Endothelial cell of umbilical vein (primary cell): ENCODE measurements at regions not wholly inside any gene's neighbourhood (a gene's known extent, or its start where the extent isn't known, plus 50 kb on each side); places are given as distances from the start of the nearest gene placed in this dataset.

Experiments used
- BruUV-seq: library from RNA; stranded (reverse); fragments of 400-500 nt; replicated peaks from 2 replicates; lab custom pipeline; 2021; lab: Mats Ljungman, UMichigan
- CTCF ChIA-PET: fragments of 300-600, 350-600 bp; sonication (Branson Sonifier 250); formaldehyde crosslinking; loops from one replicate; lab custom pipeline; 2021; ENCODE audit warnings: antibody characterized with exemption, inconsistent platforms; lab: Charles Lee
- POLR2A ChIA-PET: fragments of 300-600, 350-600 bp; sonication (Branson Sonifier 250); formaldehyde crosslinking; loops from one replicate; lab custom pipeline; 2021; ENCODE audit warnings: antibody characterized with exemption, inconsistent platforms; lab: Charles Lee
- DNase-seq: peaks from one replicate; pipeline ENCODE4 v3.0.0-alpha.2; 2011; ENCODE audit warnings: low read depth, low spot score
- FAIRE-seq: peaks from 2 replicates; lab custom pipeline; 2011; peaks lifted over from hg19 to GRCh38; lab: Jason Lieb, UNC
- H2AFZ ChIP-seq: 2 replicates; pipeline ENCODE4 v1.6.0; 2012; ENCODE audit warnings: low read depth, low read length, control low read depth, inconsistent platforms
- H3K27ac ChIP-seq: 2 replicates; pipeline ENCODE4 v1.5.1; 2011; ENCODE audit warnings: low read depth, mild to moderate bottlenecking, control low read depth, low read length, moderate library complexity; ENCODE audit not compliant: insufficient read depth
- H3K27me3 ChIP-seq, 2 experiments: 2 replicates each; pipeline versions ENCODE4 v1.6.0 to v1.6.1; 2011; ENCODE audit warnings: low read length in 2 of 2, mixed read lengths in 1 of 2; ENCODE audit not compliant: control insufficient read depth in 2 of 2, insufficient read depth in 2 of 2
- H3K36me3 ChIP-seq, 2 experiments: 2 replicates in 1 of 2; 3 replicates in 1 of 2; pipeline ENCODE4 v1.5.1; 2011; ENCODE audit warnings: low read length in 2 of 2, mild to moderate bottlenecking in 1 of 2, moderate library complexity in 1 of 2; ENCODE audit not compliant: control insufficient read depth in 2 of 2, insufficient read depth in 2 of 2; ENCODE audit errors: extremely low read depth in 1 of 2
- H3K4me1 ChIP-seq: 3 replicates; pipeline ENCODE4 v1.5.1; 2011; ENCODE audit warnings: mild to moderate bottlenecking, low read length; ENCODE audit not compliant: control insufficient read depth, insufficient read depth; ENCODE audit errors: extremely low read depth
- H3K4me2 ChIP-seq: 2 replicates; pipeline ENCODE4 v1.6.1; 2011; ENCODE audit warnings: low read length, control low read depth, mixed read lengths; ENCODE audit not compliant: insufficient read depth
- H3K4me3 ChIP-seq, 3 experiments: fragments of 200-600 bp in 1 of 3; sonication (generic), shearing (Covaris generic) in 1 of 3; replicated peaks in 1 of 3; 2 replicates each; pipeline ENCODE4 v1.5.1; 2011 to 2016; ENCODE audit warnings: control low read depth in 3 of 3, low read length in 3 of 3, mild to moderate bottlenecking in 2 of 3, inconsistent platforms in 1 of 3, low read depth in 1 of 3, moderate library complexity in 1 of 3; ENCODE audit not compliant: insufficient read depth in 1 of 3
- H3K79me2 ChIP-seq: 2 replicates; pipeline ENCODE4 v1.6.0; 2012; ENCODE audit warnings: low read length, inconsistent platforms; ENCODE audit not compliant: control insufficient read depth, insufficient read depth
- H3K9ac ChIP-seq: replicated peaks from 2 replicates; pipeline ENCODE3; 2011; ENCODE audit warnings: low read length, control low read depth; ENCODE audit not compliant: insufficient read depth; ENCODE audit errors: extremely low read depth
- H3K9me1 ChIP-seq: replicated peaks from 3 replicates; pipeline ENCODE4 v1.6.0; 2011; ENCODE audit warnings: mild to moderate bottlenecking, low read length; ENCODE audit not compliant: control insufficient read depth, insufficient read depth; ENCODE audit errors: extremely low read depth
- H3K9me3 ChIP-seq: replicated peaks from 2 replicates; pipeline ENCODE4 v1.5.1; 2012; ENCODE audit warnings: low read length, inconsistent platforms; ENCODE audit not compliant: control insufficient read depth, insufficient read depth
- H4K20me1 ChIP-seq: replicated peaks from 2 replicates; pipeline ENCODE3; 2011; ENCODE audit warnings: mild to moderate bottlenecking, low read length; ENCODE audit not compliant: control insufficient read depth, insufficient read depth; ENCODE audit errors: extremely low read depth
- EZH2 ChIP-seq: IDR thresholded peaks from 2 replicates; pipeline ENCODE4 v1.6.1; 2012; ENCODE audit warnings: borderline replicate concordance, low read depth, mild to moderate bottlenecking, moderate library complexity, low read length, inconsistent platforms; ENCODE audit not compliant: severe bottlenecking
- FOS ChIP-seq: IDR thresholded peaks from 2 replicates; pipeline ENCODE4 v1.6.1; 2011; ENCODE audit warnings: mild to moderate bottlenecking, low read length, moderate library complexity, borderline replicate concordance; ENCODE audit not compliant: insufficient read depth
- GATA2 ChIP-seq: IDR thresholded peaks from 2 replicates; pipeline ENCODE4 v1.7.0; 2011; ENCODE audit warnings: low read depth, mild to moderate bottlenecking, moderate library complexity, mixed read lengths, low read length; ENCODE audit not compliant: insufficient read length, insufficient read depth
- JUN ChIP-seq: IDR thresholded peaks from 2 replicates; pipeline ENCODE4 v1.6.1; 2011; ENCODE audit warnings: borderline replicate concordance, low read depth; ENCODE audit not compliant: insufficient read length, insufficient read depth
- MYC ChIP-seq: IDR thresholded peaks from one replicate; pipeline ENCODE4 v1.6.1; 2011; ENCODE audit warnings: mild to moderate bottlenecking, low read depth, low read length
- POLR2A ChIP-seq: IDR thresholded peaks from 2 replicates; pipeline ENCODE4 v1.6.1; 2012; ENCODE audit warnings: low read depth, mild to moderate bottlenecking, control low read depth, low read length
- POLR2AphosphoS5 ChIP-seq: IDR thresholded peaks from 2 replicates; pipeline ENCODE4 v1.6.1; 2012; ENCODE audit warnings: low read depth, mild to moderate bottlenecking, control low read depth, low read length, moderate library complexity; ENCODE audit not compliant: insufficient read depth
- dilution Hi-C: fragments of 300-500 bp; cut with MboI; formaldehyde crosslinking; loops from one replicate; pipeline ENCODE4 v1.15.0; 2019; ENCODE audit warnings: low sequenced_read_pairs; ENCODE audit not compliant: extremely low pct_ligation_motif_present
- intact Hi-C: fragments of 100-400 bp; cut with micrococcal nuclease; formaldehyde crosslinking; loops from one replicate; pipeline ENCODE4 v1.10.0; 2022
- TF ChIP-seq, protein P1 (sequence below), 2 donors: IDR thresholded peaks; 1 replicate in 1 of 2; 2 replicates in 1 of 2; pipeline ENCODE4 v1.5.1; 2011; ENCODE audit warnings: low read length in 2 of 2, mild to moderate bottlenecking in 2 of 2, moderate library complexity in 2 of 2, control low read depth in 1 of 2, inconsistent platforms in 1 of 2, low read depth in 1 of 2; ENCODE audit not compliant: insufficient read depth in 1 of 2; ENCODE audit errors: extremely low read depth in 1 of 2
- TF ChIP-seq, protein P2 (sequence below): IDR thresholded peaks from 2 replicates; pipeline ENCODE4 v1.6.1; 2011; ENCODE audit not compliant: insufficient read depth, insufficient read length

DNA sequence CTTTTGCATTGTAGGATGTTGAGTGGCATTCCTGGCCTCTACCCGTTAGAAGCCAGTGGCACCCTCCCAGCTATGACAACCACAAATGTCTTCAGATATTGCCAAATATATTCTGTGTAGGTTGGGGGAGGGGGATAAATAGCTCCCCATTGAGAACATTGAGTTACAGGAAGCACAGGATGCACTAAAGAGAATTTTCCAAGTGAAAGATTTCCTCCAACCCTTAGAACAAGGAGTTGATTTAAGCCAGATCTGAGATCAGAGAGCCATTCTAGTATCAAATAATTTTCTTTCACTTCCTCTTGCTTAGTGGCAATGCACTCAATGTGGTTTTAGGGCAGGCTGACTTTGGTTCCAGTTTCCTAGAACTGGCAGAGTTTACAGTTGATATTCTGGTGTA lies 436.6 kb downstream of the C4orf33 start:
- TF ChIP-seq MYC, result no peak
- TF ChIP-seq POLR2A, result no peak
- no peak for TF ChIP-seq EZH2
- TF ChIP-seq, protein P1, sequence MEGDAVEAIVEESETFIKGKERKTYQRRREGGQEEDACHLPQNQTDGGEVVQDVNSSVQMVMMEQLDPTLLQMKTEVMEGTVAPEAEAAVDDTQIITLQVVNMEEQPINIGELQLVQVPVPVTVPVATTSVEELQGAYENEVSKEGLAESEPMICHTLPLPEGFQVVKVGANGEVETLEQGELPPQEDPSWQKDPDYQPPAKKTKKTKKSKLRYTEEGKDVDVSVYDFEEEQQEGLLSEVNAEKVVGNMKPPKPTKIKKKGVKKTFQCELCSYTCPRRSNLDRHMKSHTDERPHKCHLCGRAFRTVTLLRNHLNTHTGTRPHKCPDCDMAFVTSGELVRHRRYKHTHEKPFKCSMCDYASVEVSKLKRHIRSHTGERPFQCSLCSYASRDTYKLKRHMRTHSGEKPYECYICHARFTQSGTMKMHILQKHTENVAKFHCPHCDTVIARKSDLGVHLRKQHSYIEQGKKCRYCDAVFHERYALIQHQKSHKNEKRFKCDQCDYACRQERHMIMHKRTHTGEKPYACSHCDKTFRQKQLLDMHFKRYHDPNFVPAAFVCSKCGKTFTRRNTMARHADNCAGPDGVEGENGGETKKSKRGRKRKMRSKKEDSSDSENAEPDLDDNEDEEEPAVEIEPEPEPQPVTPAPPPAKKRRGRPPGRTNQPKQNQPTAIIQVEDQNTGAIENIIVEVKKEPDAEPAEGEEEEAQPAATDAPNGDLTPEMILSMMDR (IDR thresholded peaks at IDR 0.05; ENCODE audit: extremely low read depth in 1 of 2, insufficient read depth in 1 of 2, low read depth in 1 of 2, low read length in 2 of 2), result no peak
- no peak for TF ChIP-seq POLR2AphosphoS5
- no peak for TF ChIP-seq GATA2
- no peak for TF ChIP-seq JUN
- TF ChIP-seq, protein P2, sequence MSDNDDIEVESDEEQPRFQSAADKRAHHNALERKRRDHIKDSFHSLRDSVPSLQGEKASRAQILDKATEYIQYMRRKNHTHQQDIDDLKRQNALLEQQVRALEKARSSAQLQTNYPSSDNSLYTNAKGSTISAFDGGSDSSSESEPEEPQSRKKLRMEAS, result no peak
- no peak for TF ChIP-seq FOS
- Histone ChIP-seq H3K36me3 (no peaks in the 10 kb centered on the region), H4K20me1 (no peaks in the 10 kb centered on the region), H3K79me2 (no peaks in the 10 kb centered on the region), H3K27me3 (no peaks in the 10 kb centered on the region), H3K4me3 (no peak overlapping the region), H3K4me1 (no peaks in the 10 kb centered on the region), H3K9ac (no peak overlapping the region), H3K27ac (no peak overlapping the region), H3K9me1 (no peaks in the 10 kb centered on the region), H2AFZ (no peak overlapping the region), H3K9me3 (no peaks in the 10 kb centered on the region), H3K4me2 (no peak overlapping the region)
- no peak for FAIRE-seq
- intact Hi-C loops, result no loop called here
- DNase-seq, result peak; percentile 4
- BruUV-seq, result no TSS peak
- POLR2A ChIA-PET, result no interaction called here
- CTCF ChIA-PET, result interaction anchor here (1.2 to 3.7 kb wide), 2 partner anchors 13 to 108 kb away, joined by 3 to 19 read pairs; no protein-coding TSS in a partner anchor
- dilution Hi-C loops, result no loop called here
